Loucy (cell line): ENCODE measurements at regions not wholly inside any gene's neighbourhood (a gene's known extent, or its start where the extent isn't known, plus 50 kb on each side); places are given as distances from the start of the nearest gene placed in this dataset.
"Not testable (repeated sequence)": the region's sequence is repeated elsewhere in the genome, so short reads cannot be mapped to it uniquely, and the experiment has no call there.

ENCODE experiments used
- H2AFZ ChIP-seq: fragments of 200-600 bp; sonication (generic); 2 replicates; pipeline ENCODE4 v1.6.0; 2016; ENCODE audit warnings: antibody characterized with exemption, mild to moderate bottlenecking, low read length, moderate library complexity
- H3F3A ChIP-seq: fragments of 200-600 bp; 2 replicates; pipeline ENCODE4 v1.6.0; 2016; ENCODE audit warnings: antibody characterized with exemption, low read depth, mild to moderate bottlenecking
- H3K27me3 ChIP-seq: fragments of 200-600 bp; sonication (generic); 2 replicates; pipeline ENCODE4 v1.6.1; 2014; ENCODE audit warnings: low read length, mild to moderate bottlenecking; ENCODE audit not compliant: insufficient read depth, poor library complexity, severe bottlenecking
- H3K36me3 ChIP-seq: fragments of 200-600 bp; sonication (generic); 2 replicates; pipeline ENCODE4 v1.6.1; 2016; ENCODE audit warnings: low read length; ENCODE audit not compliant: insufficient read depth
- H3K4me1 ChIP-seq: fragments of 200-600 bp; sonication (generic); 2 replicates; pipeline ENCODE4 v1.5.1; 2014; ENCODE audit warnings: low read length, mild to moderate bottlenecking; ENCODE audit not compliant: insufficient read depth, poor library complexity, severe bottlenecking
- H3K4me2 ChIP-seq: fragments of 200-600 bp; sonication (generic); 2 replicates; pipeline ENCODE4 v1.6.0; 2014; ENCODE audit warnings: antibody characterized with exemption, low read length, low read depth, mild to moderate bottlenecking; ENCODE audit not compliant: poor library complexity, severe bottlenecking
- H3K4me3 ChIP-seq: fragments of 200-600 bp; sonication (generic); 2 replicates; pipeline ENCODE4 v1.5.1; 2014; ENCODE audit warnings: low read length, mild to moderate bottlenecking, mixed read lengths; ENCODE audit not compliant: poor library complexity, severe bottlenecking
- H3K79me2 ChIP-seq: fragments of 200-600 bp; sonication (generic); 2 replicates; pipeline ENCODE4 v1.6.1; 2014; ENCODE audit warnings: low read length; ENCODE audit not compliant: insufficient read depth
- H3K9ac ChIP-seq: fragments of 200-600 bp; sonication (generic); 2 replicates; pipeline ENCODE4 v1.6.0; 2014; ENCODE audit warnings: mild to moderate bottlenecking, low read depth, low read length, moderate library complexity; ENCODE audit not compliant: poor library complexity, severe bottlenecking
- H3K9me2 ChIP-seq: fragments of 200-600 bp; sonication (generic); replicated peaks from 2 replicates; pipeline ENCODE4 v1.6.1; 2016; ENCODE audit warnings: low read depth, low read length, mixed read lengths
- H3K9me3 ChIP-seq: fragments of 200-600 bp; sonication (generic); 2 replicates; pipeline ENCODE4 v1.6.1; 2014; ENCODE audit warnings: mild to moderate bottlenecking, antibody characterized with exemption, low read length, low read depth; ENCODE audit not compliant: insufficient read depth
- H4K20me1 ChIP-seq: fragments of 200-600 bp; sonication (generic); 2 replicates; pipeline ENCODE4 v1.6.0; 2014; ENCODE audit warnings: antibody characterized with exemption, low read length, mild to moderate bottlenecking; ENCODE audit not compliant: insufficient read depth, poor library complexity, severe bottlenecking
- EZH2phosphoT487 ChIP-seq: fragments of 200-600 bp; IDR thresholded peaks from 2 replicates; pipeline ENCODE4 v1.6.1; 2018; ENCODE audit warnings: antibody characterized with exemption, mild to moderate bottlenecking, moderate library complexity, borderline replicate concordance
- TF ChIP-seq, protein P1 (sequence below): fragments of 200-600 bp; sonication (generic); conservative IDR thresholded peaks from 2 replicates; pipeline ENCODE4 v1.5.1; 2014; ENCODE audit warnings: mild to moderate bottlenecking, antibody characterized with exemption, low read length

DNA sequence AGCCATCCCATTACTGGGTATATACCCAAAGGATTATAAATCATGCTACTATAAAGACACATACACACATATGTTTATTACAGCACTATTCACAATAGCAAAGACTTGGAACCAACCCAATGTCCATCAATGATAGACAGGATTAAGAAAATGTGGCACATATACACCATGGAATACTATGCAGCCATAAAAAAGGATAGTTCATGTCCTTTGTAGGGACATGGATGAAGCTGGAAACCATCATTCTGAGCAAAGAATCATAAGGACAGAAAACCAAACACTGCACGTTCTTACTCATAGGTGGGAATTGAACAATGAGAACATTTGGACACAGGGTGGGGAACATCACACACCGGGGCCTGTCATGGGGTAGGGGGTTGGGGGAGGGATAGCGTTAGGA, 60.3 kb upstream of the NMU start:
- not testable (repeated sequence) for H3K27me3 ChIP-seq, H3K9me3 ChIP-seq, H2AFZ ChIP-seq, H3K36me3 ChIP-seq, H3K4me1 ChIP-seq, H3K4me2 ChIP-seq, H4K20me1 ChIP-seq, H3K4me3 ChIP-seq, H3K9me2 ChIP-seq, H3K9ac ChIP-seq, H3F3A ChIP-seq, H3K79me2 ChIP-seq

DNA sequence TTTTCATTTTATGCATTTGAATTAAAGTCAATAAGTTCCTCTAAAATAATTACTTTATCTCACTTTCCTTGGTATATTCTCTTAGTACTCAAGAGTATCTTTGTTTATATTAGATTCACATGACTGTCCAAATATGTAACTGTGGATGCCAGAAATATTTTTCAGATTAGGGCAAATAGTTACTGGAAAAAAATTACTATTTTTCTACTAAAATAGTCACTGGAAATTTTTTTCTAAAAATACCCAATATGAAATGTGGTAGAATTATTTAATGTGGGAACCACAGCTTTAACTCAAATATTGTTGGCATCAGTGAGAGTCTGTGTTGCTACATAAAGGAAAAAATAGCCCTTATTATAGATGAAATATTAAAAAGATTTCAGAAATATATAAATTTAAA, 70.4 kb upstream of the NMU start:
- Histone ChIP-seq H3K4me2 (no peak overlapping the region), H3K9ac (no peak overlapping the region), H2AFZ (no peak overlapping the region), H3K9me2 (no peaks in the 10 kb centered on the region), H3K36me3 (no peaks in the 10 kb centered on the region), H4K20me1 (no peaks in the 10 kb centered on the region), H3K4me3 (no peak overlapping the region), H3F3A (no peaks in the 10 kb centered on the region), H3K9me3 (no peaks in the 10 kb centered on the region), H3K4me1 (no peaks in the 10 kb centered on the region), H3K27me3 (no peaks in the 10 kb centered on the region), H3K79me2 (no peaks in the 10 kb centered on the region)
- TF ChIP-seq, protein P1, sequence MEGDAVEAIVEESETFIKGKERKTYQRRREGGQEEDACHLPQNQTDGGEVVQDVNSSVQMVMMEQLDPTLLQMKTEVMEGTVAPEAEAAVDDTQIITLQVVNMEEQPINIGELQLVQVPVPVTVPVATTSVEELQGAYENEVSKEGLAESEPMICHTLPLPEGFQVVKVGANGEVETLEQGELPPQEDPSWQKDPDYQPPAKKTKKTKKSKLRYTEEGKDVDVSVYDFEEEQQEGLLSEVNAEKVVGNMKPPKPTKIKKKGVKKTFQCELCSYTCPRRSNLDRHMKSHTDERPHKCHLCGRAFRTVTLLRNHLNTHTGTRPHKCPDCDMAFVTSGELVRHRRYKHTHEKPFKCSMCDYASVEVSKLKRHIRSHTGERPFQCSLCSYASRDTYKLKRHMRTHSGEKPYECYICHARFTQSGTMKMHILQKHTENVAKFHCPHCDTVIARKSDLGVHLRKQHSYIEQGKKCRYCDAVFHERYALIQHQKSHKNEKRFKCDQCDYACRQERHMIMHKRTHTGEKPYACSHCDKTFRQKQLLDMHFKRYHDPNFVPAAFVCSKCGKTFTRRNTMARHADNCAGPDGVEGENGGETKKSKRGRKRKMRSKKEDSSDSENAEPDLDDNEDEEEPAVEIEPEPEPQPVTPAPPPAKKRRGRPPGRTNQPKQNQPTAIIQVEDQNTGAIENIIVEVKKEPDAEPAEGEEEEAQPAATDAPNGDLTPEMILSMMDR = no peak
- TF ChIP-seq EZH2phosphoT487 = no peak

DNA sequence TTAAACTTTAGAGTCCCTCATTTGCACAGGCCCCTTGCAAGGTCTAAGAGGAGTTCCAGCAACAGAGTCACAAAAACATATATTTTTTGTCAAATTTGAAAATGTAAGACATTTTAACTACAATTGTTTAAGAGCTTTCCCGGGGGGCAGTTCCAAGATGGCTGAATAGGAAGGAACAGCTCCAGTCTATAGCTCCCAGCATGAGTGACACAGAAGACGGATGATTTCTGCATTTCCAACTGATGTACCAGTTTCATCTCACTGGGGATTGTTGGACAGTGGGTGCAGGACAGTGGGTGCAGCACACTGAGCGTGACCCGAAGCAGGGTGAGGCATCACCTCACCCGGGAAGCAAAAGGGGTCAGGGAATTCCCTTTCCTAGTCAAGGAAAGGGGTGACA, 71.4 kb upstream of the NMU start:
- no peaks in the 10 kb centered on the region for H3K9me2 ChIP-seq
- no peak for TF ChIP-seq EZH2phosphoT487
- TF ChIP-seq, protein P1 = no peak
- no peak overlapping the region for H3K4me3 ChIP-seq
- H3K4me1 ChIP-seq = no peaks in the 10 kb centered on the region
- no peak overlapping the region for H2AFZ ChIP-seq
- H3F3A ChIP-seq = no peaks in the 10 kb centered on the region
- no peaks in the 10 kb centered on the region for H3K9me3 ChIP-seq
- H3K9ac ChIP-seq = no peak overlapping the region
- no peaks in the 10 kb centered on the region for H4K20me1 ChIP-seq
- no peak overlapping the region for H3K4me2 ChIP-seq
- no peaks in the 10 kb centered on the region for H3K79me2 ChIP-seq
- H3K36me3 ChIP-seq = no peaks in the 10 kb centered on the region
- no peaks in the 10 kb centered on the region for H3K27me3 ChIP-seq

DNA sequence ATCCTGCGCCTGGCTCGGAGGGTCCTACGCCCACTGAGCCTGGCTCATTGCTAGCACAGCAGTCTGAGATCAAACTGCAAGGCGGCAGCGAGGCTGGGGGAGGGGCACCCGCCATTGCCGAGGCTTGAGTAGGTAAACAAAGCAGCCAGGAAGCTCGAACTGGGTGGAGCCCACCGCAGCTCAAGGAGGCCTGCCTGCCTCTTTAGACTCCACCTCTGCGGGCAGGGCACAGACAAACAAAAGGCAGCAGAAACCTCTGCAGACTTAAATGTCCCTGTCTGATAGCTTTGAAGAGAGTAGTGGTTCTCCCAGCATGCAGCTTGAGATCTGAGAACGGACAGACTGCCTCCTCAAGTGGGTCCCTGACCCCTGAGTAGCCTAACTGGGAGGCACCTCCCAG, 71.9 kb upstream of the NMU start:
- not testable (repeated sequence) for H3F3A ChIP-seq, H4K20me1 ChIP-seq, H2AFZ ChIP-seq, H3K4me2 ChIP-seq, H3K27me3 ChIP-seq, H3K9me3 ChIP-seq, H3K4me1 ChIP-seq, H3K9me2 ChIP-seq, H3K9ac ChIP-seq, H3K36me3 ChIP-seq, H3K4me3 ChIP-seq, H3K79me2 ChIP-seq

DNA sequence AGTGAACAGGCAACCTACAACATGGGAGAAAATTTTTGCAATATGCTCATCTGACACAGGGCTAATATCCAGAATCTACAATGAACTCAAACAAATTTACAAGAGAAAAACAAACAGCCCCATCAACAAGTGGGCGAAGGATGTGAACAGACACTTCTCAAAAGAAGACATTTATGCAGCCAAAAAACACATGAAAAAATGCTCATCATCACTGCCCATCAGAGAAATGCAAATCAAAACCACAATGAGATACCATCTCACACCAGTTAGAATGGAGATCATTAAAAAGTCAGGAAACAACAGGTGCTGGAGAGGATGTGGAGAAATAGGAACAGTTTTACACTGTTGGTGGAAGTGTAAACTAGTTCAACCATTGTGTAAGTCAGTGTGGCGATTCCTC, 76.7 kb upstream of the NMU start:
- not testable (repeated sequence) for H3K9me3 ChIP-seq, H3K36me3 ChIP-seq, H3K4me1 ChIP-seq, H3K27me3 ChIP-seq, H3K4me3 ChIP-seq, H4K20me1 ChIP-seq, H3K79me2 ChIP-seq, H3F3A ChIP-seq, H3K9me2 ChIP-seq, H3K9ac ChIP-seq, H2AFZ ChIP-seq, H3K4me2 ChIP-seq
